GM21529 (cell line): ENCODE measurements at regions not wholly inside any gene's neighbourhood (a gene's known extent, or its start where the extent isn't known, plus 50 kb on each side); places are given as distances from the start of the nearest gene placed in this dataset.

Experiments used
- ATAC-seq: cut with Tn5 transposase; IDR thresholded peaks from one replicate; pipeline ENCODE4 v1.9.1; 2021; ENCODE audit not compliant: unreplicated experiment

DNA sequence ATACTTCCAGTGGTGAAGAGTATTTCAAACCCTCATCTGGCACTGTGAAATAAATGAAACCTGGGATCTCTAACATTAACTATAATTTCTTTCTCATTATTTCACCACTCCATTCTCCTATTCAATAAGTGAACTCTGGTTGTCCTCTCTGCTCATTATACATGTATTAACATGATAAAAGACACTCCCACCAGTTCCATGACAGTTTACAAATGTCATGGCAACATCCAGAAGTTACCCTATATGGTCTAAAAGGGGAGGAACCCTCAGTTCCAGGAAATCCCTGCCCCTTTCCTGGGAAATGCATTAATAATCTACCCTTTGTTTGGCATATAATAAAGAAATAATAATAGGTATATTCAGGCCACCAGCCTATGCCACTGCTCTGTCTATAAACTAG lies 62.7 kb upstream of the BRINP3 start:
- no peak for ATAC-seq

DNA sequence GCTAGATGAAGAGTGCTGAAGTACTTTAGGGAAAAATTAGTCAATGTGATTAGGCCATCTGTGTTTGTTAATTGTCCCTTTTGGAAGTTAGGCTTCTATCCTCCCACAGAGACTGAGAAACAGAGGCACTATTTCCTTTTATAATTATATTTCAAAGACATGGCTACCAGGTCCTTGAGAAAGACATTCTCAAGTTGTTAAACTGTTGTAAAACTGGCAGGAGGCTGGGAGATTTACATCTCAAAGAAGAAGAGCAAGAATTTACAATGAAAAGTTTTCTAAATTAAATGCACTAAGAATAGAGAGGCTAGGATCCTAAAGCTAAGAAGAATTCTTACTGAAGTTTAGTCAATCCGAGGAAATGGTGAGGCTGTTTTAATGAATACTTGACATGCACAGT lies 74.0 kb upstream of the BRINP3 start:
- ATAC-seq: no peak

- ATAC-seq: no peak
Observed at GRCh38 chr1:190560161-190560681, 82.6 kb upstream of the BRINP3 start.

- ATAC-seq: no peak
Observed at GRCh38 chr1:190563230-190563629, 85.6 kb upstream of the BRINP3 start.

GRCh38 chr1:190564117-190564516 lies 86.5 kb upstream of the BRINP3 start:
- no peak for ATAC-seq

DNA sequence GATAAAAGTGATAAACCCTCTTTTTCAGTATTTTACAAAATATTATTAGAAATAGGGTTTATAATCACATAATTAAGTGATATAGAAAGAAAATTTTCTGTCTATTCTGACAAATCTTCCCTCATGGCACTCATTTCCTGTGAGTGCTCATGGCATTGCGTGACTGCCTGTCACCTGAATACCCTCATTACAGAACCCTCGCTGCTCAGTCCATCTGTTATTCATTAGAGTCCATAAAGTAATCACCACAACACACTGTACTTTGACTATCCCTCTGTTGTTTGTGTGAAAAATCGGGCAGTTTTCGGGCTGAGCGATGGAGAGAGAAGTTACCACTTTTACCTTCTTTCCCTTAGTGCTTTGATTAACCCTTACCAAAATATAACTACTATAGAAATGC lies 100.4 kb upstream of the BRINP3 start:
- ATAC-seq: no peak

- ATAC-seq: no peak
Observed at GRCh38 chr1:190578526-190578925, 100.9 kb upstream of the BRINP3 start.

GRCh38 chr1:190579552-190580193 lies 102.0 kb upstream of the BRINP3 start:
- no peak for ATAC-seq

DNA sequence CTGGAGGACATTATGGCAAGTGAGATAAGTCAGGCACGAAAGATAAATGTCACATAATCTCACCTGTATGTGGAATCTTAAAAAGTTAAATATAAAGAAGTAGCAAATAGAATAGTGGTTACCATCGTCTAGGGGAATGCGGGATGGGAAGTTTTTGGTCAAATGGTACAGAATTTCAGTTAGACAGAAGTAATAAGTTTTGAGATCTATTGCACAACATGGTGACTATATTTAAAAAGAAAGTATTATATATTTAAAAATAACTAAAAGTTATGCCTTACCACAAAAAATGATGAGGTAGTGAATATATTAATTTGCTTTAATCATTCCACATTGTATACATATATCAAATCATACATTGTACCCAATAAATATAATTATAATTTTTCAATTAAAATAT lies 106.2 kb upstream of the BRINP3 start:
- ATAC-seq: no peak

DNA sequence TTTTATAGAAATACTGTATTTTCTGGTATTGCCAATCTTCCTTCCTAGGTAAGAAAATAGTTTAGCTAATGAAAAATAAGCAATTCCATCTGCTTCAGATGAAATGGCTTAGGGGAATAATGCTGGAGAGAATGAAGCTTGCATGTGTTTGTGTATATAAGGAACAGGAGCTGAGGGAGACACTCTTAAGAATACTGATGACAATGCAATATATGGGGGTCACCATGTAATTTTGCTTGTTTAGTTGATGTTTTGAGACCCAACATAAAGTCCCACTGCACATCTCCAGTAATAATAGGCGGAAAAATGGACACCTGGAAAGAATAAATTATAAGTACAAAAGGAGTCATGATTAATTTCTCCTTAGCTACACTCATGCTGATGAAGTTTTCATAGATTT lies 110.8 kb upstream of the BRINP3 start:
- ATAC-seq: no peak

GRCh38 chr1:190595438-190595837 lies 117.8 kb upstream of the BRINP3 start:
- no peak for ATAC-seq

DNA sequence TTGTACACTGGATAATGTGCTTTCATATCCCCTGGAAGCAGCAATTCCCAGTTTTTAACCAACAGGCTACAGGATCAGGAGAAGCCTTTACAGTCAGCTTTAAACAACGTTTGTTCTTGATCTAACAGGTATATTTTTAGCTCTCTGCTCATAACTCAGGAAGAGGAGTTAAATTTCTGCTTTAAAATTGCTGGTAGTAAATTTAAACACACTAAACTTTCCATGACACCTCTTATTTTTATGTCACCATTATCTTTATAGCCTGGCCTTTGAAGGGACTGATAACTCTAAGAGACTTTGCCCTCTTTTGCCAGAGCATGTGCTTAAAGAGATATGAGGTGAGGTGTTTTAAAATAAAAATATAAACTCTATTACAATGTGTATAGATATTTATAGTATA lies 119.6 kb upstream of the BRINP3 start:
- ATAC-seq: no peak

- ATAC-seq: no peak
Observed at GRCh38 chr1:190599670-190600069, 122.0 kb upstream of the BRINP3 start.

- ATAC-seq: no peak
Observed at GRCh38 chr1:190602325-190602724, 124.7 kb upstream of the BRINP3 start.

DNA sequence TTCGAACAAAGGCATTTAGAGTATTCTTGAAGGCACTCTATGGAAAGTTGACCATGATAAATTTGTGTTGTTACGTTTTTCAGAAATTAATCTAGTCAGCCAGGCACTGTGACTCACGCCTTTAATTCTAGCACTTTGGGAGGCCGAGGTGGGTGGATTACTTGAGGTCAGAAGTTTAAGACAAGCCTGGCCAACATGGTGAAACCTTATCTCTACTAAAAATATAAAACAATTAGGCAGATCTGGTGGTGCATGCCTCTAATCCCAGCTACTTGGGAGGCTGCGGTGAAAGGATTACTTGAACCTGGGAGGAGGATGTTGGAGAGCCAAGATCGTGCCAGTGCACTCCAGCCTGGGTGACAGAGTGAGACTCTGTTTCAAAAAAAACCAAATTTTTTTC lies 130.6 kb upstream of the BRINP3 start:
- no peak for ATAC-seq

DNA sequence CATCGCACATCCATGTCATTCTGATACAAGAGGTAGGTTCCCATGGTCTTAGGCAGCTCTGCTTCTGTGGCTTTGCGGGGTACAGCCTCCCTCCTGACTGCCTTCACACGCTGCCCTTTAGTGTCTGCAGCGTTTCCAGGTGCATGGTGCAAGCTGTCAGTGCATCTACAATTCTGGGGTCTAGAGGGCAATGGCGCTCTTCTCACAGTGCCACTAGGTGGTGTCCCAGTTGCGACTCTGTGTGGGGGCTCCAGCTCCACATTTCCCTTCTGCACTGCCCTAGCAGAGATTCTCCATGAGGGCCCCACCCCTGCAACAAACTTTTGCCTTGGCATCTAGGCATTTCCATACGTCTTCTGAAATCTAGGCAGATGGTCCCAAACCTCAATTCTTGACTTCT lies 138.2 kb upstream of the BRINP3 start:
- no peak for ATAC-seq

DNA sequence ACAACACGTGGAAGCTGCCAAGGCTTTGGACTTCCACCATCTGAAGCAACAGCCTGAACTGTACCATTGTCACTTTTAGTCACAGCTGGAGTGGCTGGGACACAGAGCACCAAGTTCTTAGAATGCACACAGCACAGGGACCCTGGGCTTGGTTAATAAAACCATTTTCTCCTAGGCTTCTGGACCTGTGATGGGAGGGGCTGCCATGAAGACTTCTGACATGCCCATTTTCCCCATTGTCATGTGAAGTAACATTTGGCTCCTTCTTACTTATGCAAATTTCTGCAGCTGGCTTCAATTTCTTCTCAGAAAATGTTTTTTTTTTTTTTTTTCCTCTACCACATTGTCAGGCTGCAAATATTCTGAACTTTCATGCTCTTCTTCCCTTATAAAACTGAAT lies 138.6 kb upstream of the BRINP3 start:
- ATAC-seq: no peak

DNA sequence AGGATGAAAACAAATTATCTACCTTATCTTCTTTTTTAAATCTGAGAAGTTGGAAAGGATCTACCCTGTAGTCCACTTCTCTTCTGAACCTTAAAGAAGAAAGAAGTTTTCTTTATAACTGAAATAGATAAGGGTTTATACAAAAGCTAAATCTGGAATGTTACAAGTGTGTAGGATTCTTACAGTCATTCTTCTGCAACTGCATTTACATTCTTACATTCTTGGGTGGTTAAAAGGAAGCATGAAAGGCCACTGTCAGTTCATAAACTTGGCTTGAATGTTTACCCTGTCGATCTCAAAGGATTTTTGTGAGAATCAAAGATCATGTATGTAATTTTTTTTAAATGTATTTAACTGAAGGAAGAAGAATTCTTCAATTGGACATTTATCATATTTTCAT lies 142.1 kb upstream of the BRINP3 start:
- no peak for ATAC-seq

DNA sequence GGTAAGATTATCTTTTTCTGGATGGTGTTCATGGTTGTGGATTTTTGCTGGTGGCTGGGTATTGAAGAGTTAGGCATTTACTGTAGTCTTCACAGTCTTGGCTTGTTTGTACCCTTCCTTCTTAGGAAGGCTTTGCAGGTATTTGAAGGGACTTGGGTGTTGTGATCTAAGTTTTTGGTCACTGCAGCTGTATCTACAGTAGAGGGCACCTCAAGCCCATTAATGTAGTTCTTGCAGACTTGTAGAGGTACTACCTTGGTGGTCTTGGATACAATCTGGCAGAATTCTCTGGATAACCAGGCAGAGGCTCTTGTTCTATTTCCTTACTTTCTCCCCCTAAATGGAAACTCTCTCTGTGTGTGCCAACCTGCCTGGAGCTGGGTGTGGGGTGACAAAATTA lies 155.8 kb upstream of the BRINP3 start:
- ATAC-seq: no peak

DNA sequence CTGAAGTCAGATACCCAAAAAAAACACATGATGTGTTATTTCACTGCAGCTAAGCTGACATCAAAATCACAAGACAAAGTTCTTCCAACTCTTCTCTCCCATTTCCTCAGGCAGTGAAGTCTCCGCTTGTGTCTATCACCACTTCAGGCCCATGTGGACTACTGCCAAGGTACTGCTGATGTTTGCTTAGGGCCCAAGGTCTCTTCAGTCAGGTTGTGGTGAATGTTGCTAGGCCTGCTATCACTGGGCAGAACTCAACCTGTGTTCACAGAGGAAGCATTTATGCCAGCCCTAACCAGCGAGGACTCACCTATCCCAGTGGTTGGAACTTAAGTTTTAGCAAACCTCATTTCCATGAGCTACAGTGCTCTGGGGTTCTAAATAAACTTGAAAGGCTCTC lies 156.5 kb upstream of the BRINP3 start:
- no peak for ATAC-seq

- no peak for ATAC-seq
Observed at GRCh38 chr1:190649553-190649952, 171.9 kb upstream of the BRINP3 start.

GRCh38 chr1:190658907-190659306 lies 181.2 kb upstream of the BRINP3 start:
- no peak for ATAC-seq

DNA sequence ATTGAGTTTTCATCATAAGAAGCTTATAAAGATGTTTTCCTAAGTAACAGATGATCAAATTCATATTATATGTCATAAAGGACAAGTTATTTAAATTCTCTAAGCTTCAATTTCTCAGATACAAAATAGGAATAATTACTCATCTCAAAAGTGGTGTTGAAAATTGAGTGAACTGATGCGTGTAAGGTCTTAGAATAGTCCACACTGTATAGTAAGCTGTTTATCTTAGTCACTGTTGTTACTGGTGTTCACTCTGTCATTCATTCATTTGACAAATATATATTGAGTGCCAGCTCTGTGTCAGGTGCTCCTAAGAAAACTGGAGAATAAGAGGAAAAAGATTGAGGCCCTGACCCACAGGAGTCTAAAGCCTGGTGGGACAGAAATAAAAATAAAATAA lies 186.3 kb upstream of the BRINP3 start:
- ATAC-seq: no peak
